Right atrium auricular region (tissue), 2 donors: ENCODE measurements at regions not wholly inside any gene's neighbourhood (a gene's known extent, or its start where the extent isn't known, plus 50 kb on each side); places are given as distances from the start of the nearest gene placed in this dataset.

Experiments
- DNase-seq: peaks from one replicate; pipeline ENCODE4 v3.0.0-alpha.2; 2019; ENCODE audit warnings: low spot score
- H3K27ac ChIP-seq, 2 donors: fragments of 200-600 bp; sonication (generic); 1 replicate in 1 of 2; 2 replicates in 1 of 2; pipeline ENCODE4 v1.5.1; 2016 to 2019
- H3K27me3 ChIP-seq, 2 donors: fragments of 200-600 bp; sonication (generic); one replicate each; pipeline versions ENCODE4 v1.5.1 to v1.6.0; 2017 to 2019
- H3K36me3 ChIP-seq: fragments of 200-600 bp; sonication (generic); one replicate; pipeline ENCODE4 v1.5.1; 2016
- H3K4me1 ChIP-seq, 2 donors: fragments of 200-600 bp; sonication (generic); one replicate each; pipeline versions ENCODE4 v1.5.1 to v1.6.0; 2017 to 2019
- H3K4me3 ChIP-seq, 2 donors: fragments of 200-600 bp; sonication (generic); 1 replicate in 1 of 2; 2 replicates in 1 of 2; pipeline ENCODE4 v1.5.1; 2017 to 2019; ENCODE audit warnings: mild to moderate bottlenecking in 1 of 2, moderate library complexity in 1 of 2
- H3K9me3 ChIP-seq, 2 donors: fragments of 200-600 bp; sonication (generic); one replicate each; pipeline ENCODE4 v1.5.1; 2019
- TF ChIP-seq, protein P1 (sequence below), 2 donors: fragments of 200-600 bp; sonication (generic); IDR thresholded peaks; one replicate each; pipeline ENCODE4 v1.5.1; 2019; ENCODE audit warnings: antibody characterized with exemption in 2 of 2

- Histone ChIP-seq H3K9me3 (no peaks in the 10 kb centered on the region), H3K4me1 (peaks cover 0 to 3% of the 10 kb centered on the region in 2 donors), H3K36me3 (no peaks in the 10 kb centered on the region), H3K27ac (no peak overlapping the region), H3K4me3 (no peak overlapping the region), H3K27me3 (no peaks in the 10 kb centered on the region)
- TF ChIP-seq, protein P1, sequence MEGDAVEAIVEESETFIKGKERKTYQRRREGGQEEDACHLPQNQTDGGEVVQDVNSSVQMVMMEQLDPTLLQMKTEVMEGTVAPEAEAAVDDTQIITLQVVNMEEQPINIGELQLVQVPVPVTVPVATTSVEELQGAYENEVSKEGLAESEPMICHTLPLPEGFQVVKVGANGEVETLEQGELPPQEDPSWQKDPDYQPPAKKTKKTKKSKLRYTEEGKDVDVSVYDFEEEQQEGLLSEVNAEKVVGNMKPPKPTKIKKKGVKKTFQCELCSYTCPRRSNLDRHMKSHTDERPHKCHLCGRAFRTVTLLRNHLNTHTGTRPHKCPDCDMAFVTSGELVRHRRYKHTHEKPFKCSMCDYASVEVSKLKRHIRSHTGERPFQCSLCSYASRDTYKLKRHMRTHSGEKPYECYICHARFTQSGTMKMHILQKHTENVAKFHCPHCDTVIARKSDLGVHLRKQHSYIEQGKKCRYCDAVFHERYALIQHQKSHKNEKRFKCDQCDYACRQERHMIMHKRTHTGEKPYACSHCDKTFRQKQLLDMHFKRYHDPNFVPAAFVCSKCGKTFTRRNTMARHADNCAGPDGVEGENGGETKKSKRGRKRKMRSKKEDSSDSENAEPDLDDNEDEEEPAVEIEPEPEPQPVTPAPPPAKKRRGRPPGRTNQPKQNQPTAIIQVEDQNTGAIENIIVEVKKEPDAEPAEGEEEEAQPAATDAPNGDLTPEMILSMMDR (IDR thresholded peaks at IDR 0.05): no peak
- DNase-seq: no peak
Measured at GRCh38 chr20:39913274-39913673, 775.8 kb downstream of the MAFB start.

GRCh38 chr20:39911497-39911896, 777.5 kb downstream of the MAFB start:
- Histone ChIP-seq H3K4me3 (no peak overlapping the region), H3K36me3 (no peaks in the 10 kb centered on the region), H3K27me3 (no peaks in the 10 kb centered on the region), H3K4me1 (peaks cover 0 to 3% of the 10 kb centered on the region in 2 donors), H3K27ac (no peak overlapping the region), H3K9me3 (no peaks in the 10 kb centered on the region)
- DNase-seq: no peak
- TF ChIP-seq, protein P1 (IDR thresholded peaks at IDR 0.05): no peak

DNA sequence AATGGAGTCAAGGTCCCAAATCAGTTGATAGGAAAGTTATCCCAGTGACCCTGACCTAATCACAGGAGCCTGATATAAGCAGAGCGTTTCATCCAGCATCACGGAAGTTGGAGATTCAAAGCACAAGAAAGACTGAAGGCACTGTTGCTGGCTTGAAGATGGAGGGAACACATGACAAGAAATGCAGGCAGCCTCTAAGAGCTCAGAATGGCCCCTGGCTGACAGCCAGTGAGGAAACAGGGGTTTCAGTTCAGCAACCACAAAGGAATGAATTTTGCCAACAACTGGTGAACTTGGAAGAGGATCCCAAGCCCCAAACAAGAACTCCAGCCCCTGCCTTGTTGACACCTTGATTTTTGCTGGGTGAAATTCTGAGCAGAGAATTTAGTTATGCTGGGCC, 778.5 kb downstream of the MAFB start:
- Histone ChIP-seq H3K27me3 (no peaks in the 10 kb centered on the region), H3K27ac (no peak overlapping the region), H3K4me1 (peaks cover 0 to 3% of the 10 kb centered on the region in 2 donors), H3K9me3 (no peaks in the 10 kb centered on the region), H3K4me3 (no peak overlapping the region), H3K36me3 (no peaks in the 10 kb centered on the region)
- TF ChIP-seq, protein P1 (IDR thresholded peaks at IDR 0.05): no peak
- no peak for DNase-seq

- Histone ChIP-seq H3K4me3 (no peak overlapping the region), H3K27ac (no peak overlapping the region), H3K36me3 (no peaks in the 10 kb centered on the region), H3K27me3 (no peaks in the 10 kb centered on the region), H3K4me1 (peaks cover 0 to 3% of the 10 kb centered on the region in 2 donors), H3K9me3 (no peaks in the 10 kb centered on the region)
- TF ChIP-seq, protein P1 (IDR thresholded peaks at IDR 0.05): no peak
- no peak for DNase-seq
Measured at GRCh38 chr20:39909447-39909846, 779.6 kb downstream of the MAFB start.

DNA sequence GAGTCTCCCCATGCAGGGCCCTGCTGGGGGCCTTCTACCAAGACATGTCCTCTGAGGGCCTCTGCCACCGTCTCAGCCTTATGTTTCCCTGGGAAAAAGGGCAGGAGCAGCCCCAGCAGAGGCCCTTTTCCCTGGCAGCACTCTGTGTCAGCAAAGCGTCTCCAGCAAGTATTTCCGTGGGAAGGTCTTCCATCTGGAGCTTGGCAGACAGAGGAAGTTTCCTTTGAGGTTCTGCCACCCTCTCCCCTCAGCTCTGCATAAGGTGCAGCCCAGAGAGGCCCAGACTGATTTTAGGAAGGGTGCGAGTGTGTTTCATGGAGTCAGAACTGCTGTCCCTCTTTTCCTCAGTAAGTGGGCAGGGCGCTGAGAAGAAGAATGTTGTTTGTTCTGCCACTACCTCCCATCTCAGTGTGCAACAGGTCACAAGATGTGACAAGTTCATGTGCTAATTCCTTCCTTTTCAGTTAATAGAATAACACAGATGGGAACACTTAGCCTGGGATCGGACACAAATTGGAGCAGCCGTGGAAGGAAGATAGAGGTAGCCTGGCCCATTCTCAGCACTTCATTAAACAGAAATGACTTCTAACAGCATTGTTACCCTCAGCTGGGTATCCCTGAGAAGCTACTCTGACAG, 784.4 kb downstream of the MAFB start:
- Histone ChIP-seq H3K27ac (no peak overlapping the region), H3K4me1 (peaks cover 0 to 3% of the 10 kb centered on the region in 2 donors), H3K9me3 (no peaks in the 10 kb centered on the region), H3K4me3 (no peak overlapping the region), H3K36me3 (no peaks in the 10 kb centered on the region), H3K27me3 (no peaks in the 10 kb centered on the region)
- no peak for DNase-seq
- TF ChIP-seq, protein P1 (IDR thresholded peaks at IDR 0.05): no peak
